GM23338 (cell line): ENCODE measurements at regions not wholly inside any gene's neighbourhood (a gene's known extent, or its start where the extent isn't known, plus 50 kb on each side); places are given as distances from the start of the nearest gene placed in this dataset.

Experiments
- CREB1 ChIP-seq: fragments of 250-450 bp; sonication (Bioruptor Pico); IDR thresholded peaks from 2 replicates; pipeline ENCODE4 v1.5.0; 2020; ENCODE audit warnings: low read depth, mild to moderate bottlenecking, moderate library complexity
- EZH2 ChIP-seq: fragments of 200-600 bp; sonication (generic); IDR thresholded peaks from one replicate; pipeline ENCODE4 v1.8.0; 2017; ENCODE audit warnings: antibody characterized with exemption, mild to moderate bottlenecking, low read depth; ENCODE audit not compliant: unreplicated experiment
- EZH2phosphoT487 ChIP-seq: fragments of 200-600 bp; sonication (generic); IDR thresholded peaks from one replicate; pipeline ENCODE4 v1.8.1; 2018; ENCODE audit warnings: antibody characterized with exemption; ENCODE audit not compliant: unreplicated experiment
- JUNB ChIP-seq: IDR thresholded peaks from one replicate; pipeline ENCODE4 v1.6.1; 2016; ENCODE audit warnings: antibody characterized with exemption; ENCODE audit not compliant: unreplicated experiment
- NANOG ChIP-seq: IDR thresholded peaks from 2 replicates; pipeline ENCODE4 v1.6.1; 2016; ENCODE audit warnings: antibody characterized with exemption, borderline replicate concordance
- POLR2AphosphoS5 ChIP-seq: IDR thresholded peaks from 2 replicates; pipeline ENCODE4 v1.6.1; 2016; ENCODE audit warnings: antibody characterized with exemption, low read depth
- STAT1 ChIP-seq: IDR thresholded peaks from one replicate; pipeline ENCODE4 v1.6.1; 2016; ENCODE audit warnings: antibody characterized with exemption; ENCODE audit not compliant: unreplicated experiment
- ZNF114 ChIP-seq: fragments of 250-450 bp; sonication (Bioruptor Pico); IDR thresholded peaks from 2 replicates; pipeline ENCODE4 v1.5.0; 2020; ENCODE audit warnings: mild to moderate bottlenecking, moderate library complexity
- ZNF331 ChIP-seq: fragments of 250-450 bp; sonication (Bioruptor Pico); IDR thresholded peaks from 2 replicates; pipeline ENCODE4 v1.5.0; 2020; ENCODE audit warnings: low read depth, mild to moderate bottlenecking, moderate library complexity
- TF ChIP-seq, protein P1 (sequence below), 2 experiments: fragments of 200-600 bp in 1 of 2; sonication (generic) in 1 of 2; conservative IDR thresholded peaks; 2 replicates each; pipeline versions ENCODE4 v1.5.1 to v1.6.1; 2016 to 2017; ENCODE audit warnings: antibody characterized with exemption in 2 of 2, low read depth in 2 of 2, mild to moderate bottlenecking in 2 of 2, moderate library complexity in 1 of 2
- TF ChIP-seq, protein P2 (sequence below): IDR thresholded peaks from one replicate; pipeline ENCODE4 v1.6.1; 2018; ENCODE audit warnings: antibody characterized with exemption; ENCODE audit not compliant: unreplicated experiment
- TF ChIP-seq, protein P3 (sequence below): IDR thresholded peaks from 2 replicates; pipeline ENCODE4 v1.6.1; 2016; ENCODE audit warnings: antibody characterized with exemption

DNA sequence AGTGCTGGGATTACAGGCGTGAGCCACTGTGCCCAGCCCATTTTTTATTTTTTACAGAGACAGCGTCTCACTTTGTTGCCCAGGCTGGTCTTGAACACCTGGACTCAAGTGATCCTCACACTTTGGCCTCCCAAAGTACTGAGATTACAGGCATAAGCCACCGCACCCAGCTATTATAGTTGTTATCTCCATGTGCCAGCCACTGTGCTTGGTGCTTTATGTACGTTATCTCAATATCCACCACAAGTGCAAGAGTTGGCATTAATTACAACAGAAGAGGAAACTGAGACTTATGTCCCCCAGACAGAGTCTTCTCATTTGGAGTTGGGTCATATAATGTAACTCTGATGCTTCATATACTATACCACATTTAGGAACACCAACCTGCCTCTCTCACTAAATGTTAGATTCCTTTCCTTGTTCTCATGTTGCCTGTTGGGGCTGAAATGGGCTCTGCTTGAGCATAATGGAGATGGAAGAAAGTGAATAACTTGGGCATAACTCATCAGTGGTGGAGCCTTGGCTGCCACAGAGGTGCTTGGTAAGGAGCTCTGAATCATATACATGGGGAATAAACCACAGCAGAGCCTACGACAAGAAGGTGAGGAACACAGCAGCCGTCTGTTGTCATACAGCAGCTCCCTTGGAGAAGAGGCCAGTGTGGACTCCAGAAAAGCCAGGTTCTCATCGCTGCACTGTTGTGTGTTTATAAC is 84.3 kb downstream of the SPRY1 start:
- TF ChIP-seq POLR2AphosphoS5 (no peak), JUNB (no peak), ZNF331 (CRISPR knock-in tag) (no peak), EZH2phosphoT487 (no peak), EZH2 (no peak), NANOG (no peak), CREB1 (CRISPR knock-in tag) (no peak), STAT1 (no peak), ZNF114 (CRISPR knock-in tag) (no peak)
- TF ChIP-seq, protein P1, sequence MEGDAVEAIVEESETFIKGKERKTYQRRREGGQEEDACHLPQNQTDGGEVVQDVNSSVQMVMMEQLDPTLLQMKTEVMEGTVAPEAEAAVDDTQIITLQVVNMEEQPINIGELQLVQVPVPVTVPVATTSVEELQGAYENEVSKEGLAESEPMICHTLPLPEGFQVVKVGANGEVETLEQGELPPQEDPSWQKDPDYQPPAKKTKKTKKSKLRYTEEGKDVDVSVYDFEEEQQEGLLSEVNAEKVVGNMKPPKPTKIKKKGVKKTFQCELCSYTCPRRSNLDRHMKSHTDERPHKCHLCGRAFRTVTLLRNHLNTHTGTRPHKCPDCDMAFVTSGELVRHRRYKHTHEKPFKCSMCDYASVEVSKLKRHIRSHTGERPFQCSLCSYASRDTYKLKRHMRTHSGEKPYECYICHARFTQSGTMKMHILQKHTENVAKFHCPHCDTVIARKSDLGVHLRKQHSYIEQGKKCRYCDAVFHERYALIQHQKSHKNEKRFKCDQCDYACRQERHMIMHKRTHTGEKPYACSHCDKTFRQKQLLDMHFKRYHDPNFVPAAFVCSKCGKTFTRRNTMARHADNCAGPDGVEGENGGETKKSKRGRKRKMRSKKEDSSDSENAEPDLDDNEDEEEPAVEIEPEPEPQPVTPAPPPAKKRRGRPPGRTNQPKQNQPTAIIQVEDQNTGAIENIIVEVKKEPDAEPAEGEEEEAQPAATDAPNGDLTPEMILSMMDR (conservative IDR thresholded peaks at IDR 0.05; ENCODE audit: low read depth in 2 of 2): no peak
- TF ChIP-seq, protein P2, sequence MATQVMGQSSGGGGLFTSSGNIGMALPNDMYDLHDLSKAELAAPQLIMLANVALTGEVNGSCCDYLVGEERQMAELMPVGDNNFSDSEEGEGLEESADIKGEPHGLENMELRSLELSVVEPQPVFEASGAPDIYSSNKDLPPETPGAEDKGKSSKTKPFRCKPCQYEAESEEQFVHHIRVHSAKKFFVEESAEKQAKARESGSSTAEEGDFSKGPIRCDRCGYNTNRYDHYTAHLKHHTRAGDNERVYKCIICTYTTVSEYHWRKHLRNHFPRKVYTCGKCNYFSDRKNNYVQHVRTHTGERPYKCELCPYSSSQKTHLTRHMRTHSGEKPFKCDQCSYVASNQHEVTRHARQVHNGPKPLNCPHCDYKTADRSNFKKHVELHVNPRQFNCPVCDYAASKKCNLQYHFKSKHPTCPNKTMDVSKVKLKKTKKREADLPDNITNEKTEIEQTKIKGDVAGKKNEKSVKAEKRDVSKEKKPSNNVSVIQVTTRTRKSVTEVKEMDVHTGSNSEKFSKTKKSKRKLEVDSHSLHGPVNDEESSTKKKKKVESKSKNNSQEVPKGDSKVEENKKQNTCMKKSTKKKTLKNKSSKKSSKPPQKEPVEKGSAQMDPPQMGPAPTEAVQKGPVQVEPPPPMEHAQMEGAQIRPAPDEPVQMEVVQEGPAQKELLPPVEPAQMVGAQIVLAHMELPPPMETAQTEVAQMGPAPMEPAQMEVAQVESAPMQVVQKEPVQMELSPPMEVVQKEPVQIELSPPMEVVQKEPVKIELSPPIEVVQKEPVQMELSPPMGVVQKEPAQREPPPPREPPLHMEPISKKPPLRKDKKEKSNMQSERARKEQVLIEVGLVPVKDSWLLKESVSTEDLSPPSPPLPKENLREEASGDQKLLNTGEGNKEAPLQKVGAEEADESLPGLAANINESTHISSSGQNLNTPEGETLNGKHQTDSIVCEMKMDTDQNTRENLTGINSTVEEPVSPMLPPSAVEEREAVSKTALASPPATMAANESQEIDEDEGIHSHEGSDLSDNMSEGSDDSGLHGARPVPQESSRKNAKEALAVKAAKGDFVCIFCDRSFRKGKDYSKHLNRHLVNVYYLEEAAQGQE: no peak
- TF ChIP-seq, protein P3, sequence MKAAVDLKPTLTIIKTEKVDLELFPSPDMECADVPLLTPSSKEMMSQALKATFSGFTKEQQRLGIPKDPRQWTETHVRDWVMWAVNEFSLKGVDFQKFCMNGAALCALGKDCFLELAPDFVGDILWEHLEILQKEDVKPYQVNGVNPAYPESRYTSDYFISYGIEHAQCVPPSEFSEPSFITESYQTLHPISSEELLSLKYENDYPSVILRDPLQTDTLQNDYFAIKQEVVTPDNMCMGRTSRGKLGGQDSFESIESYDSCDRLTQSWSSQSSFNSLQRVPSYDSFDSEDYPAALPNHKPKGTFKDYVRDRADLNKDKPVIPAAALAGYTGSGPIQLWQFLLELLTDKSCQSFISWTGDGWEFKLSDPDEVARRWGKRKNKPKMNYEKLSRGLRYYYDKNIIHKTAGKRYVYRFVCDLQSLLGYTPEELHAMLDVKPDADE: no peak
